CD4-positive, alpha-beta T cell treated with Interleukin-15 for 4 hours (primary cell): ENCODE measurements at regions not wholly inside any gene's neighbourhood (a gene's known extent, or its start where the extent isn't known, plus 50 kb on each side); places are given as distances from the start of the nearest gene placed in this dataset.

ENCODE experiments used
- DNase-seq: peaks from one replicate; pipeline ENCODE4 v3.0.0-alpha.2; 2020; ENCODE audit warnings: low spot score

DNA sequence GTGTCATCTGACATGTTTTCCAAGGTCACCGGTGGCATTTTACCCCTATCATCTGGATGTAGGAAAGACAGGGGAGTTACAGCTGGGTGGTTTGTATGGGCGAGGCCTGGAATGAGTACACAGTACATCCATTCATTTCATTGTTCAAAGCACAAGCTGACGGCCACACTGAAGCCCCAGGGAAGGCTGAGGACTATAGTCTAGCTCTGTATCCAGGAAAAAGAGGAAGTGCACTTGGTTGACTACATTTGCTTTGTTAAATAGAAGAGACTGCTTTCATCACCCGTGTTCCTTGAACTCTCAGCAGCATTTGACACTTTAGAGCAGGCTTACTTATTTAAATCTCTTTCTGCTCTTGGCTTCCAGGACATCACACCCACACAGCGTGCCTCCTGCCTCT, 1041.0 kb upstream of the TENM3 start:
- DNase-seq = no peak

DNA sequence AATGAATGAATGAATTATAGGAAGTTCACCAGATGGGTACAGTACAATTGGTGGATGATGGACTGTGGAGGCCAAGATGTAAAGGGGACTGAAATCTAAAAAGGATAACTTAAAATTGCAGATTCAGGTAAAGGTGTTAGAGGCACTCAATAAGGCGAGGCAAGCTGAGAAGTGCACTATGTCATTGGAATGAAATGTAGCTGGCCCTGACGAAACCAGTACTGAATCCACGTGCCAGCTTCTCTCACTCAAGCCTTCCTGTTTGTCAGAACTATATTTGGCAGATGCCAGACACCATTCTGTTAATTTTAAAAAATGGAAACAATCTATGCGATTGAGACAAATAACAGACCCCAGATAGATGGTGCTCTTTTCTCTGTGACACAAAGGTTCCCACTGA, 1039.1 kb upstream of the TENM3 start:
- DNase-seq = no peak

DNA sequence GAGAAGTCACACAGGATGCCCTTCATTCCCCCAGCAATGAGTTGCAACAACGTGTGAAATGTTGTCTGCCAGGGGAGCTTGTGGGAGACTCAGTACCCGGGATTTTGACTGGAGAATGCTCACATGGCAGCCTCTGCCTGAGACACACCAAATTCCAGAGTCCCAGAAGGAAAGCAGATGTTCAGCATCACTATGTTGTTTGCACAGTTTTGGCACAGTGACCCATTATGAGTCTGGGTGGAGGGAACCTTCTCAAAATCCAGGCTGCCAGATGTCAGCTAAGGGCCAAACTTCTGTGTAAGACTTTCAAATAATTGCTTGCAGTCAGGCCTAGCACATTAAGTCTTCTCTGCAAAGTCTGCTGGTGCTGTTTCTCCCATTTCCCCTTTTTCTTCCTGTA, 1029.7 kb upstream of the TENM3 start:
- DNase-seq = no peak

DNA sequence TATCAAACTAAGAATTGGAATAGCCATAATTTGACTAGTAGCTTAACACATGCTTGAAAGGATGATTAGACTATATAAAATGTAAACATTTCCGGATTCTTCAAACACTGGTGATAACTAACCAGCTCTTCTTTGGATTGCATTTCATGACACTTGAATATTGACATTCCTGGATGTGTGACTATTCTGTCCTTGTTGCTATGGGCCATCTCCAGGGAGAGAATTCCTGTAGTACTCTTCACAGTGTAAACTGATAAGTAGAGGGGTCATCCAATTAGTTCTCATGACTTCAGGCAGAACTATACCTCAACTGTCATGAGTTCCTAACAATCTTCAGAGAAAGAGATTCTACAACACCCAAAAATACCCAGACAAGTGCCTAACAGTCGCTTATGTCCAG, 1026.7 kb upstream of the TENM3 start:
- no peak for DNase-seq

GRCh38 chr4:181219783-181220416, 1023.3 kb upstream of the TENM3 start:
- DNase-seq = no peak

DNA sequence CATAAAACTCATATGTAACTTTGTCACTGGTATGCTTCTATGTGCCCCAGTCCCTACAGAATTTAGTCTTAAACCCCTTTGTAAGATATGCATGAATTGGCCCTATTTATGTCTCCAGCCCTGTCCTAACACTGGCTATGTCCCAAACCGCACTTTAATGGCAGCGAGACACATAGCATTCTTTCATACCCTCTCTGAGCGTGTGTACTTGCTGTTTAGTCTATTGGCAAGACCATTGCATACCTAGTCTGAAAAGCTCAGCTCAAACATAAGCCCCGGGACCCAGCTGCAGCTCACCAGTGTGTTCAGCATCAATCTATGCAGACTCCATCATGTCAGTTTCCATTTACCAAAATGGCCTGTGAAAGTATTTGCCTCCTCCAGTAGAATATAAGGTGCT, 1018.4 kb upstream of the TENM3 start:
- DNase-seq = no peak

DNA sequence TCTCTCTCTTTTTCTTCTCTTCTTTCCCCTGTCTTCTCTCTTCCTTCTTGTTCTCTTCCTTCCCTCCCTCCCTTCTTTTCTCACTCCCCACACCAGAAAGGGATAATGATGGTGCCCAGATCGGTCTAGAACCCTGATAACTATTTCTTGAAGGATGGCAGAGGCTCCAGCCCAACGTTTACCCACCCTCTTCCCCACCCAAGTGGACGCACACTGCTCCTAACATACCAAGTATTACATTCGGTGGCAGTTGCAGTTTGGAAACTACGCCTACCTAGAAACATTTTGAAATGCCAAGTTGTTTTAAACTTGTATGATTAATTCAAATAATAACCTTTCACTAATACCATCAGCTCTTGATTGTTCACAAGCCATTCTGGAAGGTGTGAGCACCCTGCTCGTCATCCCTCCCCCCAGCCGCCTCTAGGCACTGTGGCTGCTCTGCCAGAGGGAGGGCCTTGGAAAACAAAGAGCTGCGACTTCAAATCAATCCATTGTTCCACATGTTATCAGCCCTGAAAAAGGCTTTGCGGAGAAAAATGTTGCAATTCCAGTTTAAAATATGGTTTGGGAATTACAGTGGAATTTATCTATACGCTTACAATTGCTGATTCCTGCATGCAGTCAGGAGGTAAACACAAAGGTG, 1017.5 kb upstream of the TENM3 start:
- no peak for DNase-seq

DNA sequence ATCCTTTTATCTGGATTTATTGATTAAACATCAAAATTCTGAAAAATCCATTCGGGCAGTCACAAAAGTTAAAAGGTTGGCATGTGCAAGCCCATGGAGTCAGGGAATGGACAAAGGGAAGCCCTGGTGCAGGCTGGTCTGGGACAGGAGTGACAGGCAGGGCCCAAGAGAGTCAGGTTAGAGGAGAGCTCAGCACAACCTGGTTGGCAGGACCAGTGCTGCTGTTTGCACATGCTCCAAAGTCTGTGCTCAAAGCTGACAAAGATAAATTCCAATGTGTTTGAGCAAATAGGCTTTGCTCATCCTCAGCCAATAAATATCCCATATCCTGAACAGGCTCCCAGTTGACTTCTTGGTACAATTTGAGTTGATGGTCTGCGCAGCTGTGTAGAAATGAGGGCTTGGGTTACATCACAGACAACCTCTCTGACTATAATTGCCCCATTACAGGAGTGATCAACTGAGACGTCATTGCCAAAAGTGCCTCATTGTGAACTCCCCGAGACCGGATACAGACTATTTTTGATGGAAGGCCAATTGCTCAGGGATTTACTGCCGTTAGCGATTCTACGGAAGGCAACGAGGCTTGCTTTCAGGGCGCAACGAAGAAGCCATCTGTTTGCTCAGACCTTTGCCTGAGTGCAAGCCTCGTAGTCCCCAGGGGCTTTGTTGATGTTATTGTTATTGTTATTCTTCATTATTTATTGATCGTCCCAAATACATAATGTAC, 1008.1 kb upstream of the TENM3 start:
- DNase-seq = no peak

- DNase-seq = no peak
Measured at GRCh38 chr4:181245326-181245725, 997.9 kb upstream of the TENM3 start.

DNA sequence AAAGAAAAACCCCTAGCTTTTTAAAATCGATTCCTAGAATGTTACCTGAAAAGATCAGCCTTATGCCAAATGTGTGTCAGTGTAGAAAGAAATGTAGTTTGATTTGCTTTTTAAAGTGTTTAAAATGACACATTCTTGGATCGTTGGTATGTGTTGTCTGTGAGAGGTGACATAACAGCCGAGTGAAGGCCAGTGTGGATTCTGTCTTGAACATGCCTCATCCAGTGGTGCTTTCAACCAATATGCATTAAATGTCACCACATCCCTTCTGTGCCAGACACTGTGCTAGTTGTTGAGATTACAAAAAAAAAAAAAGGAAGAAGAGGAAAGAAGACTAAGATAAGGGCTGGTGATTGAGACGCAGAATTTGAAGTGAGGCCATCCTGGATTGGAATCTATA, 994.2 kb upstream of the TENM3 start:
- DNase-seq = no peak

DNA sequence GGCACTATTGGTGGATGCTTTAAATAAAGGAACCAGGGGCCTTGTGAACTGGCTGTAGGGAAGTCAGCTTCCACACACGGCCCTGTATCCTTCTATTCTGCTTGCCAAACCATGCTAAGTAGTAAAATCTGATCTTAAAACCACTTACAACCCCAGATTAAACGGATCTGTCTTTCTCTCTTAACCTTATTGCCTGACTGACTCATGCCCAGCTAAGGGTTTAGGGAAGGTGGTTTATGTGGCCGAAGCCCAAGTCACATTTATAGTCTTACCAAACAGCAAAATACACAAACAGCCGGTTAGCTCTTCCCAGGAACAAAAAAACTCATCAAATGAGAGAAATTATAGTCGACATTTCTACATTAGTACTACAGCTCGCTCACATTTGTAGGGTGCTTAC, 988.4 kb upstream of the TENM3 start:
- DNase-seq = no peak

GRCh38 chr4:181258569-181258968, 984.6 kb upstream of the TENM3 start:
- DNase-seq = no peak

- no peak for DNase-seq
Measured at GRCh38 chr4:181259081-181259709, 984.0 kb upstream of the TENM3 start.

GRCh38 chr4:181261279-181261678, 981.9 kb upstream of the TENM3 start:
- DNase-seq = no peak

GRCh38 chr4:181264893-181265292, 978.3 kb upstream of the TENM3 start:
- DNase-seq = no peak

GRCh38 chr4:181265370-181265769, 977.8 kb upstream of the TENM3 start:
- DNase-seq = no peak

DNA sequence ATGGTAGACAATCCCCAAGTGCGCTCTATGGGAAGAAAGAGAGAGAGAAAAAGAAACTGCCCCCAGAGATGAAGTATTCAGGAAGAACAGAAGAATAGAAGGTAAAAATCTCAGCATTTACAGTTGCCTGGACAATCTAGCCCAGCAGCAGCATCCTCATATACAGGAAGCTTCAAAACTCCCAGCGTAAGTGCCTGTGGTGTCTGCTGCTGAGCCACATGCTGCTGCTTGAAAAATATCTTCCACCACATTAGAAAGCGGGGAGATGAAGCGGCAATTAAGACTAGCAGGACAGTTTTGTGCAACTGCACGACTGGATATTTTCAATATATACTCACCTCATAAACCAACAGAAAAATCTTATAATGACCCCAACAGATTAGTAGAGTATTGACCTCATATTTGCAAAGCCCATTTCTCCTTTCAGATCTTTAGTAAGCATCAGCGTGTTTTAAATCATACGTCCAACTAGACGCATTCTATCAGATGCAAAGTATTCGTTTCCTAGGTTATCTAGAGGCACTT, 972.0 kb upstream of the TENM3 start:
- DNase-seq = no peak

- DNase-seq = no peak
Measured at GRCh38 chr4:181272422-181272821, 970.8 kb upstream of the TENM3 start.

DNA sequence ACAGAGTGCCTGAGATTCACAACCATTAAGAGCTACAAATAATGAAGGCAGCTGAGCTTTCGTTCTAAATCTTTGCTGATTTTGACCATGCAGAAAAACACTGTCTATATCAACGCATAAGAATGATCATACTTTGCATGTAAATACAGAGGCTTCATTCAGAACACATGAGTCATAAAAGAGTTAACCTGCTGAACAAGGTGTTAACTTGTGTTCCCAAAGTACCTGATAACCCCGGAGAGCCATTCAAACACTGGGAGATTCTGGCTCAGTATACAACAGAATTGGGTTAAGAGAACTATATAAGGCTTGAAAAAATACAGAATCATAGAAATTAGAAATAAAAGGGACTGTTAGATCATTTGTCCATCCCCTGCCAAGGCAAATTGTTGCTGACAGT, 964.3 kb upstream of the TENM3 start:
- no peak for DNase-seq

DNA sequence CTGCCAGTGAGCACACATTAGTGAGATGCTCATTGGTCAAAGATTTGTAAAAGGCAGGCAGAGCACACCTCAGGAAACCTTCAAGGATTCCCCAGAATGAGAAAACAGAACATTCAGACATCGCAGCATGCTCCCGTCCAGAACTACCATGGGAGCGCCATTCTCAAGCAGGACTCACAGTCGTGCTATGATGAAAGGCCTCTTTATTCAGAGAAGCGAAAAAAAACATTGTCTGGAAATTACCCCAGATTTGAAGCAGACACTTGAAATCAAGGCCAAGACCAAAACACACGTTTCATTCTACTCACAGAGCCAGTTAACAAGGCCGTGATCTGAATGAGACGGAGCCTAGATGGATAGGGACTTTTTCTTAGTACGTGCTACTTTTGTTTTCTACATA, 961.8 kb upstream of the TENM3 start:
- DNase-seq = no peak

DNA sequence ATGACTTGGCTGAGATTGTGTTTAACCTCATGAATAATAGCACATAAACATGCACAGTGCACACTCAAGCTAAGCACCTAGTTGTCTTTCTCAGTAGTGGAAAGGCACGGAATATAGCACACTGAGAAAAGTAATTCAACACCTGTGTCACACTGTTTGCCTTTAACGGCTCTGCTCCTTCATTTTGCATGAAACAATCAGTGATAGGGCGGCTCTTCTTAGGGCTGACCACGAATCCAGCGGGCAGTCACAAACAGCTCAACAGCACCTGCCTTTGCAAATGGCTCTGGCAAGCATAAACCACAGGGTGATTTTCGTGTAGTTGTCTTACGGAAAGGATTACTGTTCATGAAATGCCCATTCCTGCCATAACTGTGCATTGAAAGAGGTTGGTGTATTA, 954.0 kb upstream of the TENM3 start:
- DNase-seq = no peak

- DNase-seq = no peak
Measured at GRCh38 chr4:181291615-181292014, 951.6 kb upstream of the TENM3 start.

DNA sequence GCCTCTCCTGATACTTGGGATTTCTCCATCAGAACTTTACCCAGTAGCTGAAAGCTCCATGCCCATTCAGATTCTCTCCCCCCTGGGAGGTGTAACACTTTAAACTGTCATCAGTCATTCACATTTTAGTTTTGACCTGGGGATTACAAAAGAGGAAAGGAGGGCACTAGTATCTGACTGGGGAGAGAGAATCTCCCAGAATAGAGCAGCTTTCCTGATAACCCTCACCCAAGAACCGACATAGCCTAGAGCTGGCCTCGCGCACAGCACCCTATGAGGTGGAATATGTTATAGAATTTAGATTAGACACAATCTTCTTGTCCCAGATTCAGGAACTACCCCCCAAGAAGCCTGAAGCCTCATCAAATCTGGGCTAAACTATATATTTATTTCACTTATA, 950.2 kb upstream of the TENM3 start:
- no peak for DNase-seq
